ENCODE measurements at regions not wholly inside any gene's neighbourhood (a gene's known extent, or its start where the extent isn't known, plus 50 kb on each side); places are given as distances from the start of the nearest gene placed in this dataset.

- DNase-seq (ENCODE audit: low read depth): no peak
These were observed 105.3 kb downstream of the FOXL1 start for GRCh38 chr16:86683441-86684194.

- DNase-seq (ENCODE audit: low read depth): no peak
These were observed 106.7 kb downstream of the FOXL1 start for GRCh38 chr16:86685076-86685475.

GRCh38 chr16:86690970-86691369 lies 112.6 kb downstream of the FOXL1 start:
- DNase-seq (ENCODE audit: low read depth): no peak

- no peak for DNase-seq (ENCODE audit: low read depth)
These were observed 114.1 kb downstream of the FOXL1 start for GRCh38 chr16:86692426-86692825.

GRCh38 chr16:86693033-86693432 lies 114.7 kb downstream of the FOXL1 start:
- DNase-seq (ENCODE audit: low read depth): no peak

- DNase-seq (ENCODE audit: low read depth): no peak
These were observed 119.4 kb downstream of the FOXL1 start for GRCh38 chr16:86697715-86698114.

GRCh38 chr16:86700046-86700945 lies 121.9 kb downstream of the FOXL1 start:
- DNase-seq (ENCODE audit: low read depth): no peak

GRCh38 chr16:86701286-86701975 lies 123.1 kb downstream of the FOXL1 start:
- DNase-seq (ENCODE audit: low read depth): no peak

- DNase-seq (ENCODE audit: low read depth): no peak
These were observed 124.7 kb downstream of the FOXL1 start for GRCh38 chr16:86702824-86703588.

- no peak for DNase-seq (ENCODE audit: low read depth)
These were observed 126.2 kb downstream of the FOXL1 start for GRCh38 chr16:86704516-86704915.

- DNase-seq (ENCODE audit: low read depth): no peak
These were observed 128.4 kb downstream of the FOXL1 start for GRCh38 chr16:86706726-86707125.

GRCh38 chr16:86707171-86707570 lies 128.8 kb downstream of the FOXL1 start:
- no peak for DNase-seq (ENCODE audit: low read depth)

GRCh38 chr16:86707581-86707980 lies 129.2 kb downstream of the FOXL1 start:
- no peak for DNase-seq (ENCODE audit: low read depth)

- DNase-seq (ENCODE audit: low read depth): no peak
These were observed 130.1 kb downstream of the FOXL1 start for GRCh38 chr16:86708431-86708830.

- DNase-seq (ENCODE audit: low read depth): no peak
These were observed 130.8 kb downstream of the FOXL1 start for GRCh38 chr16:86709103-86709502.

GRCh38 chr16:86709902-86710601 lies 131.7 kb downstream of the FOXL1 start:
- DNase-seq (ENCODE audit: low read depth): no peak

GRCh38 chr16:86710602-86710950 lies 132.2 kb downstream of the FOXL1 start:
- no peak for DNase-seq (ENCODE audit: low read depth)

- DNase-seq (ENCODE audit: low read depth): no peak
These were observed 134.0 kb downstream of the FOXL1 start for GRCh38 chr16:86712158-86713009.

- DNase-seq (ENCODE audit: low read depth): no peak
These were observed 134.8 kb downstream of the FOXL1 start for GRCh38 chr16:86713021-86713631.

- no peak for DNase-seq (ENCODE audit: low read depth)
These were observed 135.8 kb downstream of the FOXL1 start for GRCh38 chr16:86714166-86714565.
